Epithelial cell of proximal tubule (primary cell): ENCODE measurements at regions not wholly inside any gene's neighbourhood (a gene's known extent, or its start where the extent isn't known, plus 50 kb on each side); places are given as distances from the start of the nearest gene placed in this dataset.

Source experiments
- DNase-seq: peaks from one replicate; pipeline ENCODE4 v3.0.0-alpha.2; 2011; ENCODE audit warnings: low read depth
- H3K4me3 ChIP-seq: 2 replicates; pipeline ENCODE4 v1.5.1; 2011; ENCODE audit warnings: low read depth, mild to moderate bottlenecking, low read length
- TF ChIP-seq, protein P1 (sequence below): conservative IDR thresholded peaks from 2 replicates; pipeline ENCODE4 v1.5.1; 2012; ENCODE audit warnings: low read depth, mild to moderate bottlenecking, low read length

DNA sequence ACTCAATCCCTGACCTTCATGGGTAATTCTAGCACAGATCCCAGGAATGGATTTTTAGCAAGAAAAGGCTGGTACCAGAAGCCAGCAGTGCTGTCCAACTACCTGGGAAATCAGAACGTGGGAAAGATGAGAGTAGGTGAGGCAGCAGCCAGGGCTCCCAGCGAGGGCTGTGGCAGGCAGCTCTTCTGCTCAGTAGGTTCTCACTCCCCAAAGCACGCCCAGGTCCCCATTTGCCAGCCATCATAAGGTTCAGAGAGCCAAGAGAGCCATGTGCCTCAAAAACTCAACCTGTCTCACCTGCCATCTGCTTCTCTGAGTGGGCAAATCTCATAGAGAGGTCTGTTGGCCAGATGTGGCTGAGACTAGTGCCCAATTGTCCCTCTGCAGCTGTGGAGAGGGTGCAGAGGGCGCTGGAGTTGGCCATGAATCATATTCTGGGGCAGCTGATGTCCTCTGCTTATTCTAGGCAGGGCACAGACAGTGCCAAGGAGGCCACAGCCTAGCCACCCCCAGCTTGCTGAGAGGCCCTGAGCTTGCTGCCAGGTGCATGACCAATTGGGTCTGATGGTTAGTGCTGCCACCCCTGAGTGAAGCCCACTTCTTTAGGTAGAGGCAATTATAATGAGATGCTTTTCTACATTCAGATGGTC is 81.7 kb upstream of the GATB start:
- DNase-seq, result no peak
- H3K4me3 ChIP-seq, result no peak overlapping the region
- TF ChIP-seq, protein P1, sequence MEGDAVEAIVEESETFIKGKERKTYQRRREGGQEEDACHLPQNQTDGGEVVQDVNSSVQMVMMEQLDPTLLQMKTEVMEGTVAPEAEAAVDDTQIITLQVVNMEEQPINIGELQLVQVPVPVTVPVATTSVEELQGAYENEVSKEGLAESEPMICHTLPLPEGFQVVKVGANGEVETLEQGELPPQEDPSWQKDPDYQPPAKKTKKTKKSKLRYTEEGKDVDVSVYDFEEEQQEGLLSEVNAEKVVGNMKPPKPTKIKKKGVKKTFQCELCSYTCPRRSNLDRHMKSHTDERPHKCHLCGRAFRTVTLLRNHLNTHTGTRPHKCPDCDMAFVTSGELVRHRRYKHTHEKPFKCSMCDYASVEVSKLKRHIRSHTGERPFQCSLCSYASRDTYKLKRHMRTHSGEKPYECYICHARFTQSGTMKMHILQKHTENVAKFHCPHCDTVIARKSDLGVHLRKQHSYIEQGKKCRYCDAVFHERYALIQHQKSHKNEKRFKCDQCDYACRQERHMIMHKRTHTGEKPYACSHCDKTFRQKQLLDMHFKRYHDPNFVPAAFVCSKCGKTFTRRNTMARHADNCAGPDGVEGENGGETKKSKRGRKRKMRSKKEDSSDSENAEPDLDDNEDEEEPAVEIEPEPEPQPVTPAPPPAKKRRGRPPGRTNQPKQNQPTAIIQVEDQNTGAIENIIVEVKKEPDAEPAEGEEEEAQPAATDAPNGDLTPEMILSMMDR, result no peak

DNA sequence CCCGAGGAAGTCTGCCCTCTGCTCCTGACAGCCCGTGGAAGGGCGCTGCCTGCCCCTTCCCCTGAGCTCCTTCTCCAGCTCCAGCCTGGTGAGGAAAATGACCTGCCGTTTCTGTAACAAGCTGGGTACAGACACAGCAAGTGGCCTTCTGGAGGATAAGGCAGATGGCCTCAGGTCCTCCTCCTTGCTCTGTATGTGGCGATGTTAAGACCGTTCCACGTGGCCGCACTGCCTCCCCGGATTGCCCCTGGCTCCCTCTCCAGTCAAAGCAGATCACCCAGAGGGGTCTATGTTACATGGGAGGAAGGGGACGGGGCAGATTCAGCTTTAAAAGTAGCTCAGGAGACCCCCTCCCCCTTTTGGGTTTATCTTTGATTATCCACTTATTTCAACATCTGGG is 80.3 kb upstream of the GATB start:
- TF ChIP-seq, protein P1, result no peak
- no peak overlapping the region for H3K4me3 ChIP-seq
- DNase-seq, result no peak

DNA sequence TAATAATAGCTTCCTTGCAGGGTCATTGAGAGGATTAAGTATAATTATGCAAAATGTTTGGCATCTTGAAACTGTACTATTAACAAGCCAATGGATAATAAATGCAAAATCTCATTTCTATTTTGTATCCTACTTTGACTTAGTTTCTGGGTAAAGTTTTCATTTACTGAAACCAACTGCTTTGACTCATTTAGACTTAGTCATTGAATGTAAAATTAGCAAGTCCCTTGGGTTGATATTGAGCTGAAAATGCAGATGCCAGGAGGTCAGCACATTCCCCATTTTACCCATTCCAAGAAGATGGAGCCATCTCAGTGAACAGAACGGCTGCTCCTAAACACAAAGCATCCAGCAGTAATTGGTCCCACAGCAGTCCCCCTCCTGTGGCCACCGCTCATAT is 74.7 kb upstream of the GATB start:
- TF ChIP-seq, protein P1, result no peak
- no peak for DNase-seq
- no peak overlapping the region for H3K4me3 ChIP-seq

DNA sequence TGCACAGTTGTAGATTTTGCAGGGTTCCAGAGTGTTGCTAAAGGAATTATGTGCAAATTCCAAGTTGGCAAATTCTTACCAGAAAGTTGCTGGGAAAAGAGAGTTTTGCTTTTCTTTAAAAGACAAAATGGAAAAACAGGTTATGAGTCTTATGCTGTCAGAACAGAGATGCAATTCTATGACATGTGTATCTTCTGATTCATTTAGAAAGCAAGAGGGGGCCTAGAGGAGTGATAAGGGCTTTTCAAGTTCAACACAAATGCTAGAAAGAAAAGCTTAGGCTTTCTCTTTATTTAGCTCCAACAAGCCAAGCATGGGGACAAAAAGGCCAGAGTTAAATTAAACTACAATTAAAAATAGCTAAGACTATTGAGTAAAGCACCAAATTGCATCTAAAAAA is 72.4 kb upstream of the GATB start:
- no peak for DNase-seq
- H3K4me3 ChIP-seq, result no peak overlapping the region
- TF ChIP-seq, protein P1, result no peak

DNA sequence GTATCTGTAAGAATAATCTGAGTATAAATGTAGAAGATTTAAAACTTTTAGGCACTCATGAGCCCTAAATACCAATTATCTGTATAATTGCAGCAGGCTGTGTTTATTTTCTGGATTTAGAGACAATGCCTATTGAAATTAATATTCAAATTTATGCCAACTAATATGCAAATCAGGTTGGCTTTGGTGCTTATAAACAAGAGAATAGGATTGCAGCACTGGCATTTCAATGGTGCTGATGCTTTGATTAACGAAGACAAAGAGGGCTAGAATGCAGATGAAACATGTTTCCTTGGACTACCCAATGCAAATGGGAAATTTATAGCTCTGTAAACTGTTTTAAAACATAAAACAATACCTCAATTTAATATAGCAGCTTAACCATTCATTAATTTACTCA is 70.7 kb upstream of the GATB start:
- TF ChIP-seq, protein P1, result no peak
- H3K4me3 ChIP-seq, result no peak overlapping the region
- no peak for DNase-seq

DNA sequence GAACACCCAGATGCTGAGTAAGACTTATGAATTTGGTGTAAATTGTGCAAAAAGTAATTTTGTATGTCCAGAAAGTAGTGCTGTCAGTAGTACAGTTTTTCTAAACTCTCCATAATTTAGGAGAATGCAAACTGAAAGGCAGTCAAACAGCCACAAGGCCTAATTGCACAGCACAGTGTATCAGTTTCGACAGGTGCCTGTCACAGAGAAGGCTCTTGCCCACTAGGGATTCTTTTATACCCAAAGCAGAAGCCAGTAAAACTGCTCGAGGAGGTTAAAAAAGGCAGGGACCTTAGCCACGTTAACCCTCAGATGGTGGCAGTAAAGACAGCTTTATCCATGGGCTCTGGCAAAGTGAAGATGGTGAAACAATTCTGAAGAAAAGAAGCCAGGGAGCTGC is 69.4 kb upstream of the GATB start:
- no peak overlapping the region for H3K4me3 ChIP-seq
- no peak for DNase-seq
- TF ChIP-seq, protein P1, result no peak

DNA sequence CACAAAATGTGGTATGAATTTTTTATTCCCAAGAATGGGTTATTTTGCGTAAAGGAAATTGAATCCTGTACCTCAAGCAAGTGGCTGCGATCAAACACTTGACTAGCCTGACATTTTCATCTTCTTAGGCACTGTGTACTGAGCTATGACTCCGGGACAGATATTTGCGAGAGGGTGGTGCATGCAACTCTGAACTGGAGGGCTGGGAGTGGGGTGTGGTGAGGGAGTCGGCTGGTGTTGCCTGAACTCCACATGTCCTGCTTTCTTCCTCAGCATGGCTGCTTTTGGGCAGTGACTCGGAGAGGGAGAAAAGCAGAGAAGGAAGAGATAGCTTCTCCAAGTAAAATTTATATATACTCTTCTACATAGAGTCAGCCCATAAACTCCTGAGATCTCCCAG is 68.5 kb upstream of the GATB start:
- no peak overlapping the region for H3K4me3 ChIP-seq
- TF ChIP-seq, protein P1, result no peak
- no peak for DNase-seq
